ENCODE measurements at regions not wholly inside any gene's neighbourhood (a gene's known extent, or its start where the extent isn't known, plus 50 kb on each side); places are given as distances from the start of the nearest gene placed in this dataset.
A peak's percentile ranks its signal among the peaks of the same experiment; 100 is the strongest.
"Not testable (repeated sequence)": the region's sequence is repeated elsewhere in the genome, so short reads cannot be mapped to it uniquely, and the experiment has no call there.

- no peak for TF ChIP-seq CTCF (IDR thresholded peaks at IDR 0.05; ENCODE audit: low read depth, low read length)
- no peak for DNase-seq (ENCODE audit: low read depth, low spot score)
- Histone ChIP-seq H3K27me3 (ENCODE audit: control insufficient read depth, insufficient read depth, low read length) (no peaks in the 10 kb centered on the region), H3K4me3 (ENCODE audit: low read depth, low read length) (no peak overlapping the region), H3K9me3 (ENCODE audit: control insufficient read depth, insufficient read depth, low read length) (peaks cover 42% of the 10 kb centered on the region), H3K27ac (ENCODE audit: low read depth, low read length) (peak overlapping the region; percentile 87)
- CTCF ChIA-PET: interaction anchor here (0.6 kb wide), 1 partner anchor 358 kb away, joined by 4 read pairs; no protein-coding TSS in a partner anchor
- POLR2A ChIA-PET: no interaction called here
Observed at GRCh38 chr14:99036611-99037293, 235.2 kb downstream of the BCL11B start.

GRCh38 chr14:99037326-99037725 lies 234.7 kb downstream of the BCL11B start:
- CTCF ChIA-PET; DNase-seq (ENCODE audit: low read depth, low spot score); POLR2A ChIA-PET; H3K27me3 ChIP-seq (ENCODE audit: control insufficient read depth, insufficient read depth, low read length); H3K27ac ChIP-seq (ENCODE audit: low read depth, low read length); H3K4me3 ChIP-seq (ENCODE audit: low read depth, low read length): not testable (repeated sequence)
- peaks cover 46% of the 10 kb centered on the region for H3K9me3 ChIP-seq (ENCODE audit: control insufficient read depth, insufficient read depth, low read length)

GRCh38 chr14:99037777-99038430 lies 234.1 kb downstream of the BCL11B start:
- Histone ChIP-seq H3K27ac (ENCODE audit: low read depth, low read length) (no peak overlapping the region), H3K4me3 (ENCODE audit: low read depth, low read length) (no peak overlapping the region), H3K9me3 (ENCODE audit: control insufficient read depth, insufficient read depth, low read length) (peaks cover 52% of the 10 kb centered on the region), H3K27me3 (ENCODE audit: control insufficient read depth, insufficient read depth, low read length) (no peaks in the 10 kb centered on the region)
- POLR2A ChIA-PET: no interaction called here
- CTCF ChIA-PET: no interaction called here
- DNase-seq (ENCODE audit: low read depth, low spot score): no peak
- TF ChIP-seq CTCF (IDR thresholded peaks at IDR 0.05; ENCODE audit: low read depth, low read length): no peak

- no peak for DNase-seq (ENCODE audit: low read depth, low spot score)
- Histone ChIP-seq H3K4me3 (ENCODE audit: low read depth, low read length) (no peak overlapping the region), H3K27me3 (ENCODE audit: control insufficient read depth, insufficient read depth, low read length) (no peaks in the 10 kb centered on the region), H3K27ac (ENCODE audit: low read depth, low read length) (no peak overlapping the region), H3K9me3 (ENCODE audit: control insufficient read depth, insufficient read depth, low read length) (peaks cover 53% of the 10 kb centered on the region)
- TF ChIP-seq CTCF (IDR thresholded peaks at IDR 0.05; ENCODE audit: low read depth, low read length): no peak
- ChIA-PET CTCF (no interaction called here), POLR2A (no interaction called here)
Observed at GRCh38 chr14:99038431-99038820, 233.6 kb downstream of the BCL11B start.

- Histone ChIP-seq H3K27me3 (ENCODE audit: control insufficient read depth, insufficient read depth, low read length) (no peaks in the 10 kb centered on the region), H3K9me3 (ENCODE audit: control insufficient read depth, insufficient read depth, low read length) (peaks cover 48% of the 10 kb centered on the region), H3K4me3 (ENCODE audit: low read depth, low read length) (no peak overlapping the region), H3K27ac (ENCODE audit: low read depth, low read length) (no peak overlapping the region)
- POLR2A ChIA-PET: no interaction called here
- CTCF ChIA-PET: no interaction called here
- no peak for DNase-seq (ENCODE audit: low read depth, low spot score)
- no peak for TF ChIP-seq CTCF (IDR thresholded peaks at IDR 0.05; ENCODE audit: low read depth, low read length)
Observed at GRCh38 chr14:99039331-99040041, 232.5 kb downstream of the BCL11B start.

All from AG04450 (cell line).